HG02885 (cell line): ENCODE measurements at regions not wholly inside any gene's neighbourhood (a gene's known extent, or its start where the extent isn't known, plus 50 kb on each side); places are given as distances from the start of the nearest gene placed in this dataset.
"Not testable (repeated sequence)": the region's sequence is repeated elsewhere in the genome, so short reads cannot be mapped to it uniquely, and the experiment has no call there.

Source experiments
- ATAC-seq: cut with Tn5 transposase; IDR thresholded peaks from one replicate; pipeline ENCODE4 v1.9.1; 2021; ENCODE audit warnings: mild to moderate bottlenecking; ENCODE audit not compliant: unreplicated experiment, poor library complexity

DNA sequence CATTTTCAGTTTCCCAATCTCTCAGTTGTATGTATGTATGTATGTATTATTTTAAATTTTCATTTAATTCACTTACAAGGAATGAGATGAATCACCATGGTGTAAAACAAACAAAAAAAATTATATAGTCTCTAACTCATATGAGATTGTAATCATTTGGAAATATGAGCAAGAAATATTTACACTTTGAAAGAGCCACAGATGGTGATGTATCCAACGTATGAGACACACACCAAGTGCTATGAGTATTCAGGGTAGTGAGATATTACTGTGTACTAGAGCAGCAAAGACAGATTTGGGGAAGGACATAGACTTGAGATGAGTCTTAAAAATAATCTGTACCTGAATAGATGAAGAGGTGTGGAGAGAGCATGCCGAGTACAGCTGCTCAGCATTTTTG lies 1154.4 kb downstream of the RAPGEF2 start:
- no peak for ATAC-seq

- no peak for ATAC-seq
Measured at GRCh38 chr4:160265014-160265413, 1162.1 kb downstream of the RAPGEF2 start.

- no peak for ATAC-seq
Measured at GRCh38 chr4:160265836-160266235, 1163.0 kb downstream of the RAPGEF2 start.

- no peak for ATAC-seq
Measured at GRCh38 chr4:160276785-160277325, 1174.0 kb downstream of the RAPGEF2 start.

DNA sequence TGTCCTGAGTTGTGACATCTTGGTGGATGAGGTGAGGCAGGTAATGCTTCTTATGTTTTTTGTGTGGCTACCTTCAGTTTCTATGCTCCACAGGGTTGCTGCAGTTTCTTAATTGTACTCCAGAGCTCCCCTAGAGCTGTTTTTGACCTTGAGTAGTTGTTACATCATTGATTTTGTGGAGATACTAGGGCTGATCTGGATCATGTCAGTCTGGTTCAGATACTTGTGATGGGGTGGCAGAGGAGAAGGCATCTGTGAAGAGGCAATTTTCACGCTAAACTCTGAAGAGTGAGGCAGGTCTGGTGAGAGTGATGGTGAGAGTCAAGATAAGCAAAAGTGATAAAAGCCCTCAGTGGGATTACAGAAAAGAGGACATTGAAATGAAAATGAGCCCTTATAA lies 1180.2 kb downstream of the RAPGEF2 start:
- ATAC-seq = no peak

GRCh38 chr4:160284516-160284915 lies 1181.6 kb downstream of the RAPGEF2 start:
- no peak for ATAC-seq

DNA sequence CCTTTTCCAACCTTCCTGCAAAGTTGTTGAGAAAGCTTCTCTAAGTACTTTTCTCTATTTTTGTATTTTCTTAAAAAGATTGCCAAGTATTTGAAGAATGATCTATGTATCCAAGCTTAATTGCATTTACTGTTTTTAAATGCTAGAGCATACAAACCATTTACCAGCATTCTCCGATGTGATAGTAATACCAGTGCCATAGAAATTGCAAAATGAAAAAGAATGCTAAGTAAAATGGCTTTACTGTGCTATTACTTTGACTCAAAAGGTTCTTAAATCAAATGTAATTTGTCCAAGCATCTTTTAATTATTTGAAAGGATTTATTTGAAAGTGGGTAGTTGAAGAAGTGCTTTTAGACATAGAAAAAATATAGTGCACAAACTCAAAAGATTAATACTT lies 1183.2 kb downstream of the RAPGEF2 start:
- ATAC-seq = no peak

- ATAC-seq = no peak
Measured at GRCh38 chr4:160296476-160296875, 1193.6 kb downstream of the RAPGEF2 start.

GRCh38 chr4:160299177-160299576 lies 1196.3 kb downstream of the RAPGEF2 start:
- ATAC-seq = no peak

- ATAC-seq = no peak
Measured at GRCh38 chr4:160299608-160300007, 1196.7 kb downstream of the RAPGEF2 start.

DNA sequence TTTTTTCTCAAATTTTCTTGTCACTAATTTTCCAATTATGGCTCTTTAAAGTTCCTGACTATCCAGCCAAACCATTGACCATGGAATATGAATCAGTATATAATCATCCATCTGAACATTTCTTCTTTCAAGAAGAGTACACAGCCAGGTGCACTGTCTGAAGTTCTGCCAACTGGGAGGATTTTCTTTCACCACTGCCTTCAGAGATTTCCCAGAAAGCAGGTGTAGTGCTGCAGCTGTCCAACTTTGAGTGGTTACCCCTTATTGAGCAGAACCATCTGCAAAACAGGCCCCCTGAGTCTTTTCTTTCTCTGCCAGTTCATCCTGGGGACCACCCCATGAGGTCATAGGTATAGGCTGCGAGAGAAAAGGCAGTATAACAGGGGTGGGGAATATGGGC lies 1213.2 kb downstream of the RAPGEF2 start:
- ATAC-seq = no peak

- no peak for ATAC-seq
Measured at GRCh38 chr4:160318567-160319220, 1215.8 kb downstream of the RAPGEF2 start.

DNA sequence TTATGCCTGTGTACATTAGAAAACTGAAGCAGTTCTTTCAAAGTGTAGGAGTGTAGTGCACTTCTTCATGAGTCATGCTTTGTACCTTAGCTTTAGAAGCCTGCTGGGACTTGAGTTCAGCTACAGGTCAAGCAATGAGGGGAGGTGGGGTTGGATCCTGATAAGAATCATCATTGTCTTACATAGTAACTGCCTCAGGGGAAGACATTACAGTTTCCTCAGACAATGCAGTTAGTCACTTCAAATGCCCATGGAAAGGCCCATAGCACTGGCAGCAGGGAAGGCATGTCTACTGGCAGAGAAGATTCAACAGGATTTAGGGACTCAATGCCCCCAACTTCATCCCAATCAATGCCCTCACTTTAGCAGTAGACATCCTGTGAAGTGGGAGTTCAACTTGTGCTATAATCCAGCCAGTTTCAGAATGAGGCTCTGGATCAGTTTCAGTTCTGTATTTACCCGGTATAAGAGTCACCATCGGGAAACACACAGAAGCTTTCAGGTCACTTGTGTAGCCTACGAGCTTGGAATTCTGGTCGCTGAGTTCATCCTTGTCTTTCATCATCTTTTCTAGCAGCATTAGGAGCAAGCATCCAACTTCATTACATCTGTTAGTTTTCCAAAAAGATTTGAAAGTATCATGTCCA lies 1216.5 kb downstream of the RAPGEF2 start:
- ATAC-seq = no peak

DNA sequence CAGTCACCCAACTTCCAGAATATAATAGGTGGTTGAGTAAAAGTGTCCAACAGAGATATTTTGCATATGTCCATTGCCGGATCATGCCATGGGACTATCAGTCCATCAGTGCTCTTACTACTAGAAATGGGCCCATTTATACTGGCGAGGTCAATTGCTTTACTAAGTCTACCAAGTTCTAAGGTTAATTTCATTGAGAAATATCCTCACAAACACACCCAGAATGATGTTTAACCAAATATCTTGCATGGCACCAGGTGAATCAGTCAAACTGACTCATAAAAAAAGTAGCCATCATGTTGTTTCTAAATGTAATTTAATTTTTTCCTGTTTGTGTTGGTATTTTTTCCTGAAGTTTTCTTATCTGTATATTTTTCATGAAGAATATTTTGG lies 1217.0 kb downstream of the RAPGEF2 start:
- no peak for ATAC-seq

- ATAC-seq = no peak
Measured at GRCh38 chr4:160326110-160326509, 1223.2 kb downstream of the RAPGEF2 start.

DNA sequence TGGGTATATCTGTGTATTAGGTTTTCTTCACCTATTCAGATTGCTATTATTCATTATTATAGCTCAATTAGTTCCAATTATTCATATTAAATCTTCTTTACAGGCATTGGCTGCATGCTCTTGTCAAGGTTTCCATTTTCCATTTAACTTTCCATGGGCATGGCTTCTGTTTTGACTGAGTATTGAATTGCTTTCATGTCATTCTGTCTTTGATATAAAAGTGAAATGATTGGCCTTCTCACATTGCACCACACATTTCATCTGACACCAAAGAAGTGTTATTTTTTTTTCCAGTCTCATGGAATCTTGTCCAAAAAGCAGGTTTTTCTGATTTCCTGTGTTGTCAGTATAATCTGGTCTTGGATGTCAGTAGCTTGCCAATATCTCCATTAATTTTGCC lies 1244.3 kb downstream of the RAPGEF2 start:
- no peak for ATAC-seq

DNA sequence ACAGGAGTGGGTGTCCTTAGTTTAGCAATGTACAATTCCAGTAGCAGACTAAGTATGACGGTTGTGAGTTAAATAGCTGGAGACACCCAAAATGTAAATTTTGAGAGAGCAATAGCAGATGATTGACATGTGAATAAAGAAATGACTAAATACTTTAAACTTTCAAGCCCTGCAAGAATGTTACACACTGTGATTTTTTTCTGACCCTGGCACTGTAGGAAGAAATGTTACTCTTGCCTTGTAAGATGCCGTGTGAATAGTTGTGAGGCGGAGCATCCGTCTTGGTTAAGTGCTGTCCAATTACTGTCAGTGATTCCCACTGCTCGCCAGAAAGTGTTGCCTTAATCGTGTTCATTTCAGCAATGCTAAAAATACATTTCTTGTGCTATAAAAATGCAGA lies 1248.1 kb downstream of the RAPGEF2 start:
- ATAC-seq = no peak

- no peak for ATAC-seq
Measured at GRCh38 chr4:160352637-160353036, 1249.8 kb downstream of the RAPGEF2 start.

DNA sequence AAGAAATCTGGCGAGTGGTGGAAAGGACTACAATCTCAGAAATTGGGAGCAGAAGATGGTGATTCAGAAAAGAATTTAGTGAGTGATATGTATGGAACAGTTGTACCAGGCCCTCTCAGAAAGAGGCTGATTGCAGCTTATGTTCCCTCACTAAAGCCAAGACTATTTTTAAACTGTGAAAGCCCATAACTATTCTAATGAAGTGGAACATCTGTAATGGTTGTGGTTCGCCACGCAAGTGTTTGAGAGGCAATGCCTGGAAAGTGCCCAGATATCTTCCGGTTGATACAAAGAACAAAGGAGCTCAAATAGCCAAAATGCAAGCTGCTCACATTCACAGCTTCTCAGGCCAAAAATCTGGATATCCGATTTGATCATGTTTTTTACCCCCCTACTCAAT lies 1250.7 kb downstream of the RAPGEF2 start:
- ATAC-seq = no peak

GRCh38 chr4:160362478-160362877 lies 1259.6 kb downstream of the RAPGEF2 start:
- no peak for ATAC-seq

DNA sequence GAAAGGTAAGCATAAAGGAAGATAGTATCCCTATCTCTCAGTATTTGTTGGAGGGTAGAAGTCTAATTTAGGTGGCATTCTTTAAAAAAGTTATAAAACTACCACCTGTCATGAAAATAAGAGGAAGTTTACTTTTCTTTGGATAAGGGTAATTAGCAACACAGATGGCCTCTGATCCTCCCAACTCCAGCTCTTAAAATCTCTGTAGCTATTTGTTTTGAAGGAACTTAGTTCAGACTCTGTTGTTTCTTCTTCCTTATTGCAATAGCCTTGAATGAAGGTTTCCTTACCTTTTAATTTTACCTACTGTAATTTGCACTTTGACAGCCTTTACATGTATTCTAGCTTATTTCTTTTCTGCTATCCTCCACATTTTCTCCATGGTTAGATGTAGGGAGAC lies 1261.3 kb downstream of the RAPGEF2 start:
- ATAC-seq = no peak

GRCh38 chr4:160364665-160365064 lies 1261.8 kb downstream of the RAPGEF2 start:
- not testable (repeated sequence) for ATAC-seq
